HG03066 (cell line): ENCODE measurements at regions not wholly inside any gene's neighbourhood (a gene's known extent, or its start where the extent isn't known, plus 50 kb on each side); places are given as distances from the start of the nearest gene placed in this dataset.
A peak's percentile ranks its signal among the peaks of the same experiment; 100 is the strongest.
"Not testable (repeated sequence)": the region's sequence is repeated elsewhere in the genome, so short reads cannot be mapped to it uniquely, and the experiment has no call there.

Experiments
- ATAC-seq: cut with Tn5 transposase; IDR thresholded peaks from one replicate; pipeline ENCODE4 v1.9.1; 2021; ENCODE audit warnings: low read depth; ENCODE audit not compliant: unreplicated experiment

DNA sequence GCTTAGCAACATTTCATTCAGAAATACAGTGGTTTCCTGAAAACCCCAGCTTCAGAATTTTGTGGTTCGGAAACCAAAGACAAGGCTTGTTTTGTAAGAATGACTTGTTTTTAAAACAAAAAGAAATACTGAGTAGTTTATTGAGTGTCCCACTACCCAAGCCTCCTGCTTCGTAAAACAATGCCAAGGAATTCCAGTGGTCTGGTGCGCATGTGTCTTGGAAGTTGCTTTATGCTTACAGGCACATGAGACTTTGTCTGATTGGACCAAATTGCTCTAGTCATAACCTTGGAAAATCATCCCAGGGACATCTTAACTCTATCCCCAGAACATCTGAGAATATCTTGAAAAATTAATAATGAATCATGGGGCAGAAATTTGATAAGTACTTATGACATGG, 77.1 kb upstream of the FST start:
- ATAC-seq = no peak

DNA sequence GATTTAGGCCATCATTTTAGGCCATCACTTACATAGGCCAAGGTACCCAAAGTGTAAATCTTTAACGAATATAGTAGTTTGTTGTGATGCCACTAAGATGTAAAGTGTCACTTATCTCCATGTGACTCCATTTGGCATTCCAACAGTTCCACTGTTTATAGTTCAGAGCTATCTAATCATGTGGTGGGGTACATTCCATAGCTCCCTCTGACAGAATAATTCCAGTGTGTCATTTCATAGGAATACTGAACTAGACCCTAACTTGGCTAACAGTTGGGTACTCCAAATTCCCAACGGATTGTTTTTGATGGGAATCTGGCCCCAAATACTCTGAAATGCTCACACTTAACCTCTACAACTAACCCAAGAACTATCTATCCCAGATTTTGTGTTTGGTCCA, 76.7 kb upstream of the FST start:
- ATAC-seq = no peak

DNA sequence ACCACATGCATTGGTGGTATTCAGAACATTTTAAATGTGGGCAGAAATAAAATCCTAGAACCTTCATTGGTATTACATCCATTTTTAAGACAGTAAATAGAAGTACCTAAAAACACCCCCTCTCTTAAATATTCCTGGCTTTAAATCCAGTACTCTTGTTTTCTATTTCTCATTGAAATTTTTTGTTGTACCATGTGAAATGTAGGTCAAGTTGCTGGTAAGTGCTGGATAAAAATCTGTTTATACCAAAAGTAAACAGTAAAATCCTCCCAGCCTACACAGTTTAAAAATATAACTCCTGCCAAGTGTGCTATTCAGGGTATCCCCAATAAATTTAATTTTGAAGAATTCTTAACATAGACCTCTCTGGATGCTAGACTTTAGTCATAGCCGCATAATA, 75.0 kb upstream of the FST start:
- no peak for ATAC-seq

DNA sequence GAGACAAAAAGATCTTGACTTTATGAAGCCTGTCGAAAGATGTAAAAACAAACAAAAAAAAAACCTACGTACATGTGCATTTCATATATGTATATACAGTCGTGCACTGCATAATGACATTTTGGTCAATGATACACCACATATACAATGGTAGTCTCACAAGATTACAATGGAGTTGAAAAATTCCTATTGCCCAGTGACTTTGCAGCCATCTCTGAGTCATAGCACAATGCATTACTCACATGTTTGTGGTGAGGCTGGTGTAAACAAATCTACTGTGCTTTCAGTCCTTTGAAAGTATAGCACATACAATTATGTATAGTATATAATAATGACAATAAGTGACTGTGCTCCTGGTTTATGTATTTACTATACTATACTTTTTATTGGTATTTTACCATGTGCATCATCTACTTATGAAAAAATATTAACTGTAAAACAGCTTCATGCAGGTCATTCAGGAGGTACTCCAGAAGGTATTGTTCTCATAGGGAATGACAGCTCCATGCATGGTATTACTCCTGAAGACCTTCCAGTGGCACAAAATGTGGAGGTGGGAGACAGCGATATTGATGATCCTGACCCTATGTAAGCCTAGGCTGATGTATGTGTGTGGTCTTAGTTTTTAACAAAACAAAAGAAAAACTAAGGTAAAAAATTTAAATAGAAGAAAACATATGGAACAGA, 73.7 kb upstream of the FST start:
- no peak for ATAC-seq

GRCh38 chr5:53407373-53407772, 73.1 kb upstream of the FST start:
- no peak for ATAC-seq

GRCh38 chr5:53411388-53411787, 69.0 kb upstream of the FST start:
- no peak for ATAC-seq

- not testable (repeated sequence) for ATAC-seq
These were observed 67.9 kb upstream of the FST start for GRCh38 chr5:53412499-53412898.

GRCh38 chr5:53416144-53416738, 64.2 kb upstream of the FST start:
- ATAC-seq = no peak

- ATAC-seq = no peak
These were observed 62.0 kb upstream of the FST start for GRCh38 chr5:53418409-53418808.

GRCh38 chr5:53418826-53419658, 61.4 kb upstream of the FST start:
- no peak for ATAC-seq

- ATAC-seq = no peak
These were observed 57.9 kb upstream of the FST start for GRCh38 chr5:53422539-53422938.

DNA sequence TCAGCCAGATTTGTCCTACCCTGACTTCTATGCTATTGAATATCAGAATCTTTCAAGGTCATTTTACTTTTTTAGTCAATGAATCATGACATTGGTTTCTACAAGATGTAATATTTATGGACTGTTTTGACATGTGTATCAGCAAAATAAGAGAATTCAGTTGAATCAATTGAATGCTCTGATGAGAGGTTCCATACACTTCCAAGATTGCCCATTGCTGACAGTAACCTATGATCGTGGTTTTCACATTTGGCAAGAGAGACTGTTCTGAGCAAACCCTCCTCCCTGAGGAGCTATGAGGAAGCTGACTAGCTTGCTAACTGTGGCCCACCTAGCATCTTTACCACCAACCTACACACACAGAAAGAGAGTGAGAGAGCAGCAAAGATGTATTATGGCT, 56.7 kb upstream of the FST start:
- no peak for ATAC-seq

- no peak for ATAC-seq
These were observed 55.5 kb upstream of the FST start for GRCh38 chr5:53424686-53425615.

DNA sequence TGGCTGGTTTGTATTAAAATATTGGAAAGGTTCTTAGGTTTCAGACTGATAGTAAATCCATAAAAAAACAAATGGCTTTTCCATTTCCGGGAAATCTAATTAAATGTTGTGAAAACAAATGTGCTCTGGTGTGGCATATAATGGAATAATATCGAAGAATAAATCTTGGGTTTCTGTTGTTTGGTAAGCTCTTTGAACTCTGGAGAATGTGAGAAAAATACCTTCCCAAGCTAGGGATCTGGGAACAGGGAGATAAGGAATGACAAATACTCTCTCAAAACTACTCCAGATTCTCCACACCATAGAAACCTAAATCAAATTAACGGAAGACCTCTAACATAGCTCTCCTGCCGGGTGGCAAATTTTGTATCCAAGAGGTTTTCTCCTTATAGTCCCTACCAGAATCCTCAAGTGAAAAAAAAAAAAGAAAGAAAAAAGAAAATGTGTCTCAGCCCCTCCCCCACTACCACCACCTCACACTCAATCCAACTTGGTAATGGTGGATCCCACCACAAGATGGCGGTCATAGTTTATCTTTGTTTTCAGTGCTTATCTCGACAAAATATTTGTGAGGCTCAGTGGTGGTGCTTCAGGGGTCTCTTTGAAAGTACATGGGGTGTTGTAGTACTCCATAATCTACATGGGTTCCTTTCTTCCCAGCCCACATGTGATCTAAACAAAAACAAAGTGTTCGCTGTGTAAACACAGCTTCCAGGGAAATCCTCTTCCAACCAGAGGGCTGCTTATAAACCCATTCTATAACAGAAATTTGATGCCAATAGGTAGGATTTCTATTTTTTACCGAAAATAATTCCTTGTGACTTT, 54.5 kb upstream of the FST start:
- peak; percentile 60 for ATAC-seq

DNA sequence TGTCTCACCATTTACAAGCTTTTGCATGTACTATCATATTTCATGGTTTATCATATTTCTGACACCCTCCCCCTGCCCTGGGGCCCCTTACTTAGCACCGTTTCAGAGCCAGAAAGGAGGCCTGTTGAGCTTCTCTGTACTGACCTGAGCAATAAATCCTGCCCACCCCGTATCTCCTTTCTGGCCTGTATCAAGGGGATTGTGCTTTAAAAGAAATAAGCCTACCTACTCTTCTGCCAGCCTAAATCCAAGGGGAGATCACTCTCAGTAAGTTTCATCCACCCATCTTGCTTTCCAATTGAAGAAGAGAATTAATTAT, 54.0 kb upstream of the FST start:
- no peak for ATAC-seq

DNA sequence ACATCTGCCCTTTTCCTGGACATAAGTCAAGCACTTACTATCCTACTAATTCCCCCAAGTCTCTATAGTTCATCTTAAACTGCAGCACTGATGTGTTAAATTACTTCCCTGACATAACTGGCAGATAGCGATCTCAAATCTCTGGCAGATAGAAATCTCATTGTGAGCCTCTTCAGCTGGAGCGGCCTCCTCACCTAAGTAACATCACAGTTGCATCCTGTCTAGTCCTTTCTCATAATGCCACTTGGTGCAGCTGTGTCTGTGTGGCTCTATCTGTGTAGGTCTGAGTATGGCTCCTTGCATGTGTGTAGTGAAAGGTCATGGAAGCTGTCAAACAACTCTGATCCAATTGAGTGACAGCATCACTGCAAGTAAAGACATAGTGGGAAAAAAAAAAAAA, 53.6 kb upstream of the FST start:
- ATAC-seq = no peak

DNA sequence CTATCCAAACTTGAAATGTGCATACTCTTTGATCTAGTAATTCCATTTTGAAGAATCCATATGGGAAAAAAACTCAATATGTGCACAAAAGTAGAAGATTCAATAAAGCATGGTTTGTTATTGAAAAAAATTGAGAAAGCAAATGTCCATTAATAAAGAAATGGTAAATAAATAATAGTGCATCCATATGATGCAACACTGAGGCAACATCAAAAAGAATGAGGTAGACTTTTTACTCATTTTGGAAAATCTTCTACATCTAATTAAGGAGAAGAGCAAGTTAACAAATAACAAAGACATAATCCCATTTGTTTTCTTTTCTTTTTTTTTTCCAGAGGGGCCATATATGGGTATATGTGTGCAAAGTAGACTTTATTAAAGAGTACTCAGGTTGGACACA, 52.5 kb upstream of the FST start:
- ATAC-seq = no peak

GRCh38 chr5:53429706-53430105, 50.7 kb upstream of the FST start:
- ATAC-seq = no peak

DNA sequence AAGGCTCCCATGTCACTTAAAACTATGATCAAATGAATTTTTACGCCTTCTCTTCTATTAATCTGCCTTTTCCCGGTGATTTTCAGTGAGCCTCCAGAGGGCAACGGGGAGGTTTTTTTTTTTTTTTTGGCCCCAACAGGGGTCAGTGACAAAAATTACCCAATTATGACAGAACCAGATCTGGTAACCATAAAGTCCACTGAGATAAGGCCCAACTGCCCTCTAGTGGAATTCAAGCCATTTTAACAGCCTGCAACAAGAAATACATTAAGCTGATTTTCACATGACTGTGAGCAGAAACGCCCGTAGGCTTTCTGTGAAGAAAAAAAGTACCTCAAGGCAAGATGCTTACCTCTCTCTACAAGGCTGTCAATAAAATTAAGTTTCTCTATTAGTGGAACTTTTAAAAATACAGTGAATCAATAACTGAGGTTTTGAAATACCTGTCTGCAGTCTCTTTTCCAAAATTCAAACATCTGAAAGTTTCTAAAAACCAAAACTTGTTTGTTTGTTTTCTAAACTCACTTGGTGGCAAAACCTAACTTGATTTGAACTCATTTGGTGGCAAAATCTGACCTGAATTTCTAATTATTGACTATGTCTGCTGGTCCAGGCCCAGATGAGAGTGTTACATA, 49.7 kb upstream of the FST start:
- ATAC-seq = no peak
